OCI-LY3 (cell line): ENCODE measurements at regions not wholly inside any gene's neighbourhood (a gene's known extent, or its start where the extent isn't known, plus 50 kb on each side); places are given as distances from the start of the nearest gene placed in this dataset.

Source experiments
- CTCF ChIP-seq: fragments of 200-600, 300-600 bp; sonication (generic); IDR thresholded peaks from 2 replicates; pipeline ENCODE4 v1.5.1; 2014; ENCODE audit warnings: antibody characterized with exemption, low read length, low read depth
- EZH2phosphoT487 ChIP-seq: fragments of 200-600 bp; shearing (Covaris generic); IDR thresholded peaks from 2 replicates; pipeline ENCODE4 v1.6.1; 2018; ENCODE audit warnings: antibody characterized with exemption, mixed run types, low read depth

DNA sequence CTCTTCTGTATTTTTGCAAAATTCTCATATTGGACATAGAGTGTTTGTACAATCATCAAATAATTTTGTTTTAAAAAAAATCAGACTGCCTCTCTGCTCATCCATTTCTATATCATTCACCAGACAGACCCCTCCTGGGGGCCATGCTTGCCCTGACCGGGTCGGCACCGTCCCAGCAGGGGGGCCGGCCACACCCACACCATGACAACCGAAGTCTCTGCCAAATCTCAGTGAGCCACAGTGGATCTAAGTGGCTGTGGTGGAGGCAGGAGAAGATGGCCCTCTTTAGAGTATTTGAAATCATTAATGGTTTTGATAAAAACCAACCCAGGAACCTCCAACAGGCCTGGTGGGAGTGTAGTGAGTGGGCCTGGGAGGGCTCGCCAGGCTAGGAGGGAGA lies 66.9 kb upstream of the ADRA2C start:
- TF ChIP-seq CTCF (no peak), EZH2phosphoT487 (no peak)
